GM23338 (cell line): ENCODE measurements at regions not wholly inside any gene's neighbourhood (a gene's known extent, or its start where the extent isn't known, plus 50 kb on each side); places are given as distances from the start of the nearest gene placed in this dataset.

ENCODE experiments used
- ATAC-seq: fragments of 200-7000 bp; cut with Tn5 transposase; 3 replicates; pipeline ENCODE4 v1.9.1; 2020
- DNase-seq: peaks from one replicate; pipeline ENCODE4 v3.0.0-alpha.2; 2015; ENCODE audit warnings: low spot score
- H2AFZ ChIP-seq: fragments of 200-600 bp; sonication (generic); 2 replicates; pipeline ENCODE4 v1.8.0; 2016; ENCODE audit warnings: antibody characterized with exemption, mild to moderate bottlenecking, moderate library complexity
- H3F3A ChIP-seq: fragments of 200-600 bp; sonication (generic); replicated peaks from 2 replicates; pipeline ENCODE4 v1.8.0; 2017; ENCODE audit warnings: antibody characterized with exemption, mixed run types, low read depth
- H3K27ac ChIP-seq: fragments of 200-600 bp; sonication (generic); 2 replicates; pipeline ENCODE4 v1.6.1; 2016; ENCODE audit warnings: low read depth
- H3K27me3 ChIP-seq: fragments of 200-600 bp; sonication (generic); 2 replicates; pipeline ENCODE4 v1.8.0; 2016; ENCODE audit warnings: mild to moderate bottlenecking, mixed run types, moderate library complexity; ENCODE audit not compliant: insufficient read depth
- H3K36me3 ChIP-seq: fragments of 200-600 bp; sonication (generic); 2 replicates; pipeline ENCODE4 v1.8.0; 2016; ENCODE audit warnings: mild to moderate bottlenecking; ENCODE audit not compliant: insufficient read depth
- H3K4me1 ChIP-seq: fragments of 200-600 bp; sonication (generic); 2 replicates; pipeline ENCODE4 v1.8.0; 2016; ENCODE audit warnings: mild to moderate bottlenecking, moderate library complexity; ENCODE audit not compliant: insufficient read depth
- H3K4me2 ChIP-seq: fragments of 200-600 bp; sonication (generic); 2 replicates; pipeline ENCODE4 v1.7.1; 2017; ENCODE audit warnings: mixed run types
- H3K4me3 ChIP-seq: fragments of 200-600 bp; sonication (generic); 2 replicates; pipeline ENCODE4 v1.6.1; 2016; ENCODE audit warnings: mixed run types
- H3K79me2 ChIP-seq: fragments of 200-600 bp; sonication (generic); replicated peaks from 2 replicates; pipeline ENCODE4 v1.8.0; 2017; ENCODE audit warnings: mild to moderate bottlenecking; ENCODE audit not compliant: insufficient read depth
- H3K9me2 ChIP-seq: fragments of 200-600 bp; sonication (generic); 2 replicates; pipeline ENCODE4 v1.8.0; 2017; ENCODE audit not compliant: insufficient read depth
- H4K20me1 ChIP-seq: fragments of 200-600 bp; sonication (generic); replicated peaks from 2 replicates; pipeline ENCODE4 v1.8.0; 2017; ENCODE audit warnings: mild to moderate bottlenecking; ENCODE audit not compliant: insufficient read depth
- H3K27ac Mint-ChIP-seq: 2 replicates; pipeline ENCODE4 v1.8.0; 2020; ENCODE audit warnings: inconsistent platforms, mild to moderate bottlenecking, moderate library complexity, mixed read lengths
- H3K27me3 Mint-ChIP-seq: 3 replicates; pipeline ENCODE4 v1.8.0; 2022; ENCODE audit warnings: low read depth, mild to moderate bottlenecking, moderate library complexity, mixed read lengths, inconsistent platforms; ENCODE audit not compliant: insufficient read depth, poor library complexity
- H3K36me3 Mint-ChIP-seq: 3 replicates; pipeline ENCODE4 v1.8.0; 2021; ENCODE audit warnings: low read depth, mild to moderate bottlenecking, inconsistent platforms, moderate library complexity, mixed read lengths
- H3K4me1 Mint-ChIP-seq: 3 replicates; pipeline ENCODE4 v1.8.0; 2020; ENCODE audit warnings: mild to moderate bottlenecking, inconsistent platforms, mixed read lengths
- H3K4me3 Mint-ChIP-seq: 3 replicates; pipeline ENCODE4 v1.8.0; 2021; ENCODE audit warnings: moderate library complexity, mild to moderate bottlenecking, inconsistent platforms, mixed read lengths
- H3K9me3 Mint-ChIP-seq: 3 replicates; pipeline ENCODE4 v1.8.0; 2020; ENCODE audit warnings: moderate library complexity, mild to moderate bottlenecking, inconsistent platforms, mixed read lengths
- CREB1 ChIP-seq: fragments of 250-450 bp; sonication (Bioruptor Pico); IDR thresholded peaks from 2 replicates; pipeline ENCODE4 v1.5.0; 2020; ENCODE audit warnings: low read depth, mild to moderate bottlenecking, moderate library complexity
- EZH2 ChIP-seq: fragments of 200-600 bp; sonication (generic); IDR thresholded peaks from one replicate; pipeline ENCODE4 v1.8.0; 2017; ENCODE audit warnings: antibody characterized with exemption, mild to moderate bottlenecking, low read depth; ENCODE audit not compliant: unreplicated experiment
- ZNF331 ChIP-seq: fragments of 250-450 bp; sonication (Bioruptor Pico); IDR thresholded peaks from 2 replicates; pipeline ENCODE4 v1.5.0; 2020; ENCODE audit warnings: low read depth, mild to moderate bottlenecking, moderate library complexity
- TF ChIP-seq, protein P1 (sequence below): fragments of 250-450 bp; sonication (Bioruptor Pico); IDR thresholded peaks from 2 replicates; pipeline ENCODE4 v1.5.0; 2020; ENCODE audit warnings: mild to moderate bottlenecking, moderate library complexity
- TF ChIP-seq, protein P2 (sequence below): IDR thresholded peaks from one replicate; pipeline ENCODE4 v1.6.1; 2018; ENCODE audit warnings: antibody characterized with exemption; ENCODE audit not compliant: unreplicated experiment

DNA sequence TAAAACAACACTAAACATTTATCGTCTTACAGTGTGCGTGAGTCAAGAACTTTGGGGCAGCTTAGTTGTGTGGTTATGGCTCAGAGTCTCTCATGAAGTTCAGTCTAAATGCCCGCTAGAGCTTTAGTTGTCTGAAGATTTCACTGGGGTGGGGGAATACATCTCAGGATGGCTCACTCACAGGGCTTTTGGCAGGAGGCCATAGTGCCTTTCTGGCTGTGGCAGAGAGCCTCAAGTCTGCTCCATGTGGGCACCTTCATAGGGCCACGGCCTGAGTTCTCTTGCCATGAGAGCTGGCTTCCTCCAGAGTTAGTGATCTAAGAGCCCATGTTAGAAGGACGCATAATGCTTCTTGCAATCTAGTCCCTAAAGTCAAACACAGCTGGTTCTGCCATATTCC lies 258.8 kb upstream of the NUDT12 start:
- no peak overlapping the region for H3K27ac Mint-ChIP-seq
- Histone ChIP-seq H3K4me2 (no peak overlapping the region), H3K27me3 (no peaks in the 10 kb centered on the region), H3K79me2 (no peaks in the 10 kb centered on the region), H4K20me1 (no peaks in the 10 kb centered on the region), H3K9me2 (no peaks in the 10 kb centered on the region), H3K36me3 (no peaks in the 10 kb centered on the region), H2AFZ (peak overlapping the region; percentile 53; the same call in 1 of the 2 replicates), H3F3A (no peaks in the 10 kb centered on the region), H3K4me1 (no peaks in the 10 kb centered on the region), H3K27ac (no peak overlapping the region), H3K4me3 (no peak overlapping the region)
- no peak for ATAC-seq
- no peaks in the 10 kb centered on the region for H3K27me3 Mint-ChIP-seq
- no peaks in the 10 kb centered on the region; the same call in 2 of the 3 replicates for H3K36me3 Mint-ChIP-seq
- no peak for DNase-seq
- H3K4me1 Mint-ChIP-seq = no peaks in the 10 kb centered on the region
- no peak overlapping the region for H3K4me3 Mint-ChIP-seq
- TF ChIP-seq CREB1 (no peak), EZH2 (no peak), ZNF331 (CRISPR knock-in tag) (no peak)
- TF ChIP-seq, protein P1, sequence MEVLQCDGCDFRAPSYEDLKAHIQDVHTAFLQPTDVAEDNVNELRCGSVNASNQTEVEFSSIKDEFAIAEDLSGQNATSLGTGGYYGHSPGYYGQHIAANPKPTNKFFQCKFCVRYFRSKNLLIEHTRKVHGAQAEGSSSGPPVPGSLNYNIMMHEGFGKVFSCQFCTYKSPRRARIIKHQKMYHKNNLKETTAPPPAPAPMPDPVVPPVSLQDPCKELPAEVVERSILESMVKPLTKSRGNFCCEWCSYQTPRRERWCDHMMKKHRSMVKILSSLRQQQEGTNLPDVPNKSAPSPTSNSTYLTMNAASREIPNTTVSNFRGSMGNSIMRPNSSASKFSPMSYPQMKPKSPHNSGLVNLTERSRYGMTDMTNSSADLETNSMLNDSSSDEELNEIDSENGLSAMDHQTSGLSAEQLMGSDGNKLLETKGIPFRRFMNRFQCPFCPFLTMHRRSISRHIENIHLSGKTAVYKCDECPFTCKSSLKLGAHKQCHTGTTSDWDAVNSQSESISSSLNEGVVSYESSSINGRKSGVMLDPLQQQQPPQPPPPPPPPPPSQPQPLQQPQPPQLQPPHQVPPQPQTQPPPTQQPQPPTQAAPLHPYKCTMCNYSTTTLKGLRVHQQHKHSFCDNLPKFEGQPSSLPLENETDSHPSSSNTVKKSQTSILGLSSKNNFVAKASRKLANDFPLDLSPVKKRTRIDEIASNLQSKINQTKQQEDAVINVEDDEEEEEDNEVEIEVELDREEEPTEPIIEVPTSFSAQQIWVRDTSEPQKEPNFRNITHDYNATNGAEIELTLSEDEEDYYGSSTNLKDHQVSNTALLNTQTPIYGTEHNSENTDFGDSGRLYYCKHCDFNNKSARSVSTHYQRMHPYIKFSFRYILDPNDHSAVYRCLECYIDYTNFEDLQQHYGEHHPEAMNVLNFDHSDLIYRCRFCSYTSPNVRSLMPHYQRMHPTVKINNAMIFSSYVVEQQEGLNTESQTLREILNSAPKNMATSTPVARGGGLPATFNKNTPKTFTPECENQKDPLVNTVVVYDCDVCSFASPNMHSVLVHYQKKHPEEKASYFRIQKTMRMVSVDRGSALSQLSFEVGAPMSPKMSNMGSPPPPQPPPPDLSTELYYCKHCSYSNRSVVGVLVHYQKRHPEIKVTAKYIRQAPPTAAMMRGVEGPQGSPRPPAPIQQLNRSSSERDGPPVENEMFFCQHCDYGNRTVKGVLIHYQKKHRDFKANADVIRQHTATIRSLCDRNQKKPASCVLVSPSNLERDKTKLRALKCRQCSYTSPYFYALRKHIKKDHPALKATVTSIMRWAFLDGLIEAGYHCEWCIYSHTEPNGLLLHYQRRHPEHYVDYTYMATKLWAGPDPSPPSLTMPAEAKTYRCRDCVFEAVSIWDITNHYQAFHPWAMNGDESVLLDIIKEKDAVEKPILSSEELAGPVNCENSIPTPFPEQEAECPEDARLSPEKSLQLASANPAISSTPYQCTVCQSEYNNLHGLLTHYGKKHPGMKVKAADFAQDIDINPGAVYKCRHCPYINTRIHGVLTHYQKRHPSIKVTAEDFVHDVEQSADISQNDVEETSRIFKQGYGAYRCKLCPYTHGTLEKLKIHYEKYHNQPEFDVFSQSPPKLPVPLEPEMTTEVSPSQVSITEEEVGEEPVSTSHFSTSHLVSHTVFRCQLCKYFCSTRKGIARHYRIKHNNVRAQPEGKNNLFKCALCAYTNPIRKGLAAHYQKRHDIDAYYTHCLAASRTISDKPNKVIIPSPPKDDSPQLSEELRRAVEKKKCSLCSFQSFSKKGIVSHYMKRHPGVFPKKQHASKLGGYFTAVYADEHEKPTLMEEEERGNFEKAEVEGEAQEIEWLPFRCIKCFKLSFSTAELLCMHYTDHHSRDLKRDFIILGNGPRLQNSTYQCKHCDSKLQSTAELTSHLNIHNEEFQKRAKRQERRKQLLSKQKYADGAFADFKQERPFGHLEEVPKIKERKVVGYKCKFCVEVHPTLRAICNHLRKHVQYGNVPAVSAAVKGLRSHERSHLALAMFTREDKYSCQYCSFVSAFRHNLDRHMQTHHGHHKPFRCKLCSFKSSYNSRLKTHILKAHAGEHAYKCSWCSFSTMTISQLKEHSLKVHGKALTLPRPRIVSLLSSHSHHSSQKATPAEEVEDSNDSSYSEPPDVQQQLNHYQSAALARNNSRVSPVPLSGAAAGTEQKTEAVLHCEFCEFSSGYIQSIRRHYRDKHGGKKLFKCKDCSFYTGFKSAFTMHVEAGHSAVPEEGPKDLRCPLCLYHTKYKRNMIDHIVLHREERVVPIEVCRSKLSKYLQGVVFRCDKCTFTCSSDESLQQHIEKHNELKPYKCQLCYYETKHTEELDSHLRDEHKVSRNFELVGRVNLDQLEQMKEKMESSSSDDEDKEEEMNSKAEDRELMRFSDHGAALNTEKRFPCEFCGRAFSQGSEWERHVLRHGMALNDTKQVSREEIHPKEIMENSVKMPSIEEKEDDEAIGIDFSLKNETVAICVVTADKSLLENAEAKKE (CRISPR knock-in tag) = no peak
- TF ChIP-seq, protein P2, sequence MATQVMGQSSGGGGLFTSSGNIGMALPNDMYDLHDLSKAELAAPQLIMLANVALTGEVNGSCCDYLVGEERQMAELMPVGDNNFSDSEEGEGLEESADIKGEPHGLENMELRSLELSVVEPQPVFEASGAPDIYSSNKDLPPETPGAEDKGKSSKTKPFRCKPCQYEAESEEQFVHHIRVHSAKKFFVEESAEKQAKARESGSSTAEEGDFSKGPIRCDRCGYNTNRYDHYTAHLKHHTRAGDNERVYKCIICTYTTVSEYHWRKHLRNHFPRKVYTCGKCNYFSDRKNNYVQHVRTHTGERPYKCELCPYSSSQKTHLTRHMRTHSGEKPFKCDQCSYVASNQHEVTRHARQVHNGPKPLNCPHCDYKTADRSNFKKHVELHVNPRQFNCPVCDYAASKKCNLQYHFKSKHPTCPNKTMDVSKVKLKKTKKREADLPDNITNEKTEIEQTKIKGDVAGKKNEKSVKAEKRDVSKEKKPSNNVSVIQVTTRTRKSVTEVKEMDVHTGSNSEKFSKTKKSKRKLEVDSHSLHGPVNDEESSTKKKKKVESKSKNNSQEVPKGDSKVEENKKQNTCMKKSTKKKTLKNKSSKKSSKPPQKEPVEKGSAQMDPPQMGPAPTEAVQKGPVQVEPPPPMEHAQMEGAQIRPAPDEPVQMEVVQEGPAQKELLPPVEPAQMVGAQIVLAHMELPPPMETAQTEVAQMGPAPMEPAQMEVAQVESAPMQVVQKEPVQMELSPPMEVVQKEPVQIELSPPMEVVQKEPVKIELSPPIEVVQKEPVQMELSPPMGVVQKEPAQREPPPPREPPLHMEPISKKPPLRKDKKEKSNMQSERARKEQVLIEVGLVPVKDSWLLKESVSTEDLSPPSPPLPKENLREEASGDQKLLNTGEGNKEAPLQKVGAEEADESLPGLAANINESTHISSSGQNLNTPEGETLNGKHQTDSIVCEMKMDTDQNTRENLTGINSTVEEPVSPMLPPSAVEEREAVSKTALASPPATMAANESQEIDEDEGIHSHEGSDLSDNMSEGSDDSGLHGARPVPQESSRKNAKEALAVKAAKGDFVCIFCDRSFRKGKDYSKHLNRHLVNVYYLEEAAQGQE = no peak
- H3K9me3 Mint-ChIP-seq = no peaks in the 10 kb centered on the region; the same call in 2 of the 3 replicates
